ENCODE measurements at regions not wholly inside any gene's neighbourhood (a gene's known extent, or its start where the extent isn't known, plus 50 kb on each side); places are given as distances from the start of the nearest gene placed in this dataset.

- DNase-seq, result no peak
Observed at GRCh38 chr15:69996321-69997160, 101.2 kb downstream of the TLE3 start.

- no peak for DNase-seq
Observed at GRCh38 chr15:69997161-69997485, 100.6 kb downstream of the TLE3 start.
